Progenitor cell of endocrine pancreas (in vitro differentiated cells): ENCODE measurements at regions not wholly inside any gene's neighbourhood (a gene's known extent, or its start where the extent isn't known, plus 50 kb on each side); places are given as distances from the start of the nearest gene placed in this dataset.

Source experiments
- DNase-seq: peaks from one replicate; pipeline ENCODE4 v3.0.0; 2021; ENCODE audit warnings: low spot score; ENCODE audit not compliant: unreplicated experiment
- H3K27ac Mint-ChIP-seq: 2 replicates; pipeline ENCODE4 v1.8.0; 2021; ENCODE audit warnings: mild to moderate bottlenecking, moderate library complexity, mixed read lengths
- H3K27me3 Mint-ChIP-seq: 2 replicates; pipeline ENCODE4 v1.8.0; 2021; ENCODE audit warnings: mixed read lengths
- H3K36me3 Mint-ChIP-seq: 2 replicates; pipeline ENCODE4 v1.8.0; 2022; ENCODE audit warnings: mixed read lengths; ENCODE audit not compliant: insufficient read depth
- H3K4me1 Mint-ChIP-seq: 2 replicates; pipeline ENCODE4 v1.8.0; 2021; ENCODE audit warnings: low read depth, mixed read lengths
- H3K4me3 Mint-ChIP-seq: 2 replicates; pipeline ENCODE4 v1.8.0; 2021; ENCODE audit warnings: low read depth, mild to moderate bottlenecking, moderate library complexity, mixed read lengths
- H3K9me3 Mint-ChIP-seq: 2 replicates; pipeline ENCODE4 v1.8.0; 2021; ENCODE audit warnings: low read depth, mixed read lengths
- CTCF ChIP-seq: fragments of 200-600 bp; sonication (generic); IDR thresholded peaks from one replicate; pipeline ENCODE4 v1.5.0; 2021; ENCODE audit warnings: antibody characterized with exemption, mild to moderate bottlenecking; ENCODE audit not compliant: unreplicated experiment

GRCh38 chr12:71071536-71072097, 86.2 kb downstream of the TSPAN8 start:
- no peaks in the 10 kb centered on the region for H3K4me1 Mint-ChIP-seq
- H3K27me3 Mint-ChIP-seq, result no peaks in the 10 kb centered on the region
- H3K9me3 Mint-ChIP-seq, result peaks cover 3% of the 10 kb centered on the region
- no peak overlapping the region for H3K27ac Mint-ChIP-seq
- TF ChIP-seq CTCF, result no peak
- H3K36me3 Mint-ChIP-seq, result peaks cover 2% of the 10 kb centered on the region
- no peak for DNase-seq
- no peak overlapping the region for H3K4me3 Mint-ChIP-seq

- DNase-seq, result no peak
- no peak for TF ChIP-seq CTCF
- H3K27ac Mint-ChIP-seq, result no peak overlapping the region
- H3K4me1 Mint-ChIP-seq, result no peaks in the 10 kb centered on the region
- H3K36me3 Mint-ChIP-seq, result peaks cover 2% of the 10 kb centered on the region
- no peak overlapping the region for H3K4me3 Mint-ChIP-seq
- no peaks in the 10 kb centered on the region for H3K27me3 Mint-ChIP-seq
- H3K9me3 Mint-ChIP-seq, result peaks cover 3% of the 10 kb centered on the region
Observed at GRCh38 chr12:71070416-71071128, 87.2 kb downstream of the TSPAN8 start.

- DNase-seq, result no peak
- Mint-ChIP-seq H3K9me3 (no peaks in the 10 kb centered on the region), H3K4me1 (no peaks in the 10 kb centered on the region), H3K36me3 (no peaks in the 10 kb centered on the region), H3K4me3 (no peak overlapping the region), H3K27me3 (no peaks in the 10 kb centered on the region), H3K27ac (no peak overlapping the region)
- no peak for TF ChIP-seq CTCF
Observed at GRCh38 chr12:71069311-71069710, 88.5 kb downstream of the TSPAN8 start.

GRCh38 chr12:71063087-71063486, 94.7 kb downstream of the TSPAN8 start:
- H3K36me3 Mint-ChIP-seq, result no peaks in the 10 kb centered on the region

GRCh38 chr12:71061451-71061850, 96.3 kb downstream of the TSPAN8 start:
- Mint-ChIP-seq H3K27me3 (no peaks in the 10 kb centered on the region), H3K27ac (no peak overlapping the region), H3K9me3 (no peaks in the 10 kb centered on the region), H3K4me3 (no peak overlapping the region), H3K4me1 (peaks cover 3% of the 10 kb centered on the region), H3K36me3 (no peaks in the 10 kb centered on the region)
- DNase-seq, result no peak
- no peak for TF ChIP-seq CTCF

More at GRCh38 chr12:71063087-71063486, 94.7 kb downstream of the TSPAN8 start:
- H3K27ac Mint-ChIP-seq, result no peak overlapping the region
- H3K9me3 Mint-ChIP-seq, result no peaks in the 10 kb centered on the region
- DNase-seq, result no peak
- H3K27me3 Mint-ChIP-seq, result no peaks in the 10 kb centered on the region
- no peak for TF ChIP-seq CTCF
- H3K4me3 Mint-ChIP-seq, result no peak overlapping the region
- peaks cover 3% of the 10 kb centered on the region for H3K4me1 Mint-ChIP-seq
